HL-60 (cell line): ENCODE measurements at regions not wholly inside any gene's neighbourhood (a gene's known extent, or its start where the extent isn't known, plus 50 kb on each side); places are given as distances from the start of the nearest gene placed in this dataset.

Source experiments
- DNase-seq, 2 experiments: peaks; one replicate each; pipeline ENCODE4 v3.0.0-alpha.2; 2010 to 2020; ENCODE audit warnings: low read depth in 1 of 2, low spot score in 1 of 2
- H3K27ac ChIP-seq: fragments of 250-450 bp; sonication (Bioruptor Pico); replicated peaks from 2 replicates; pipeline ENCODE4 v1.5.1; 2020; ENCODE audit warnings: mild to moderate bottlenecking, moderate library complexity
- H3K27me3 ChIP-seq: fragments of 250-450 bp; sonication (Bioruptor Pico); 2 replicates; pipeline ENCODE4 v1.5.1; 2021; ENCODE audit warnings: mild to moderate bottlenecking, moderate library complexity; ENCODE audit not compliant: insufficient read depth, poor library complexity, severe bottlenecking
- H3K4me3 ChIP-seq: replicated peaks from 2 replicates; pipeline ENCODE4 v1.5.1; 2011; ENCODE audit warnings: mild to moderate bottlenecking, control low read depth, low read length; ENCODE audit not compliant: insufficient read depth
- CTCF ChIP-seq: IDR thresholded peaks from one replicate; pipeline ENCODE4 v1.5.1; 2011; ENCODE audit warnings: low read length, control low read depth, inconsistent platforms; ENCODE audit not compliant: insufficient read depth
- GABPA ChIP-seq: IDR thresholded peaks from 2 replicates; pipeline ENCODE4 v1.6.1; 2012; ENCODE audit warnings: low read depth
- POLR2AphosphoS5 ChIP-seq: IDR thresholded peaks from 2 replicates; pipeline ENCODE4 v1.6.1; 2012; ENCODE audit warnings: low read depth
- REST ChIP-seq: IDR thresholded peaks from 2 replicates; pipeline ENCODE4 v1.6.1; 2012; ENCODE audit warnings: low read depth; ENCODE audit not compliant: insufficient replicate concordance
- SPI1 ChIP-seq: IDR thresholded peaks from 2 replicates; pipeline ENCODE4 v1.6.1; 2012; ENCODE audit warnings: low read depth, mild to moderate bottlenecking, borderline replicate concordance

GRCh38 chr7:113246738-113247137 lies 128.4 kb upstream of the SMIM30 start:
- H3K27me3 ChIP-seq = no peaks in the 10 kb centered on the region
- no peak for DNase-seq
- TF ChIP-seq CTCF (no peak), GABPA (no peak), SPI1 (no peak), POLR2AphosphoS5 (no peak), REST (no peak)

GRCh38 chr7:113232885-113233284 lies 114.5 kb upstream of the SMIM30 start:
- H3K4me3 ChIP-seq = no peak overlapping the region
- no peaks in the 10 kb centered on the region for H3K27me3 ChIP-seq
- no peak for DNase-seq
- H3K27ac ChIP-seq = no peak overlapping the region
- TF ChIP-seq REST (no peak), CTCF (no peak), POLR2AphosphoS5 (no peak), SPI1 (no peak), GABPA (no peak)

More at GRCh38 chr7:113246738-113247137, 128.4 kb upstream of the SMIM30 start:
- Histone ChIP-seq H3K27ac (no peak overlapping the region), H3K4me3 (no peak overlapping the region)

- no peak for DNase-seq
- no peaks in the 10 kb centered on the region for H3K27me3 ChIP-seq
- TF ChIP-seq GABPA = no peak
- no peak for TF ChIP-seq POLR2AphosphoS5
- no peak for TF ChIP-seq REST
- no peak for TF ChIP-seq SPI1
- TF ChIP-seq CTCF = no peak
Measured at GRCh38 chr7:113230691-113231090, 112.3 kb upstream of the SMIM30 start.

More at GRCh38 chr7:113230691-113231090, 112.3 kb upstream of the SMIM30 start:
- H3K27ac ChIP-seq = no peak overlapping the region
- H3K4me3 ChIP-seq = no peak overlapping the region
